ENCODE measurements at regions not wholly inside any gene's neighbourhood (a gene's known extent, or its start where the extent isn't known, plus 50 kb on each side); places are given as distances from the start of the nearest gene placed in this dataset.

DNA sequence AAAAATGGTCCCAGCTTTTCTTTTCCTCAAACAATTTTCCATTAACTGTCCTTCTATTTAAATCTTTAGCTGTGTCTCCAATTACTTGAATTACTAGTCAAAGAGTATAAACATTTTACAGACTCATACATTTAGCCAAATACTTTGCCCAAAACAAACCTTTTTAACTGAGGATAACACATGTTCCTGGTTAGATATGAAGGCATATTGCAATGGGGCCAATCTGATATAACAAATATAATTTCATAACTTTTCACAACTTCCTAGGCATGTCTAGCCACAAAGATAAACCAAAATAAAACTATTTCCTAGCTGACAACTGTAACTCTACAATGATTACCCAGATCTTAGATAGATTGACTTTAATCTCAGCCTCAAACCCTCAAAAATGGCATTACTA, 247.5 kb upstream of the ZNF521 start:
- H4K20me1 ChIP-seq (ENCODE audit: insufficient read depth, low read length) = no peaks in the 10 kb centered on the region
- no peak overlapping the region for H3K27ac ChIP-seq (ENCODE audit: low read length)
- ATAC-seq (ENCODE audit: insufficient read depth, low read depth) (no peak), DNase-seq (no peak)
- H3K27me3 ChIP-seq (ENCODE audit: insufficient read depth, low read length, poor library complexity) = no peaks in the 10 kb centered on the region
- no peak overlapping the region for H2AFZ ChIP-seq (ENCODE audit: low read depth, low read length)
- no peaks in the 10 kb centered on the region for H3K36me3 ChIP-seq (ENCODE audit: insufficient read depth, low read length)
- no peak overlapping the region for H3K4me2 ChIP-seq (ENCODE audit: insufficient read depth, low read length)
- H3K4me3 ChIP-seq (ENCODE audit: low read depth in 1 of 2, low read length in 2 of 2) = no peak overlapping the region
- TF ChIP-seq EZH2 (IDR thresholded peaks at IDR 0.05; ENCODE audit: borderline replicate concordance, low read depth, low read length, severe bottlenecking) = no peak
- TF ChIP-seq CTCF (IDR thresholded peaks at IDR 0.05; ENCODE audit: borderline replicate concordance, extremely low read depth, low read length, poor library complexity, severe bottlenecking) = no peak
- no peaks in the 10 kb centered on the region for H3K79me2 ChIP-seq (ENCODE audit: insufficient read depth, low read length)
- no peaks in the 10 kb centered on the region for H3K4me1 ChIP-seq (ENCODE audit: insufficient read depth, low read length)
- no peaks in the 10 kb centered on the region for H3K9me3 ChIP-seq (ENCODE audit: insufficient read depth, low read length, severe bottlenecking)
- H3K9ac ChIP-seq (ENCODE audit: low read depth, low read length) = no peak overlapping the region

DNA sequence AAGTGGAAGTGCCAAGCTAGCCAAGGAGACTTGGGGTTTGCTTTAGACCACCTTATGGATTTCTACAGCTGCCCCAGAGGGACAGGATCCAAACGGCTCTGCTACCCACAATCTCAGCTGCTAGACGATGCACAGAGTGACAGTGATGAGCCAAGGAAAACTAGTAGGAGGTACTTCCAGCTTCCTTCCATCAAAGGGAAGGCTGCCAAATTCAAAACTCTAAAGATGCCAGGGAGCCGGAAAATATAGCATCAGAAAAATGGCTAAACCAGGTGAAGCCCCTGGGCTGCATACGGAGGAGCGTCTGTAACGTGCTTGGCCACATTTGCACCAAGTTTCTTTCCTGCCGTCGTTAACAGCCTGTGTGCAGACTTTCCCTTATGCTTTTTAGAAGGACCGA, 245.5 kb upstream of the ZNF521 start:
- Histone ChIP-seq H3K79me2 (ENCODE audit: insufficient read depth, low read length) (no peaks in the 10 kb centered on the region), H3K27me3 (ENCODE audit: insufficient read depth, low read length, poor library complexity) (no peaks in the 10 kb centered on the region), H3K27ac (ENCODE audit: low read length) (no peak overlapping the region), H3K36me3 (ENCODE audit: insufficient read depth, low read length) (no peaks in the 10 kb centered on the region), H3K4me3 (ENCODE audit: low read depth in 1 of 2, low read length in 2 of 2) (no peak overlapping the region), H4K20me1 (ENCODE audit: insufficient read depth, low read length) (no peaks in the 10 kb centered on the region), H3K9ac (ENCODE audit: low read depth, low read length) (no peak overlapping the region), H3K9me3 (ENCODE audit: insufficient read depth, low read length, severe bottlenecking) (no peaks in the 10 kb centered on the region), H2AFZ (ENCODE audit: low read depth, low read length) (no peak overlapping the region), H3K4me2 (ENCODE audit: insufficient read depth, low read length) (no peak overlapping the region), H3K4me1 (ENCODE audit: insufficient read depth, low read length) (no peaks in the 10 kb centered on the region)
- ATAC-seq (ENCODE audit: insufficient read depth, low read depth) (no peak), DNase-seq (no peak)
- TF ChIP-seq CTCF (IDR thresholded peaks at IDR 0.05; ENCODE audit: borderline replicate concordance, extremely low read depth, low read length, poor library complexity, severe bottlenecking) (no peak), EZH2 (IDR thresholded peaks at IDR 0.05; ENCODE audit: borderline replicate concordance, low read depth, low read length, severe bottlenecking) (no peak)

DNA sequence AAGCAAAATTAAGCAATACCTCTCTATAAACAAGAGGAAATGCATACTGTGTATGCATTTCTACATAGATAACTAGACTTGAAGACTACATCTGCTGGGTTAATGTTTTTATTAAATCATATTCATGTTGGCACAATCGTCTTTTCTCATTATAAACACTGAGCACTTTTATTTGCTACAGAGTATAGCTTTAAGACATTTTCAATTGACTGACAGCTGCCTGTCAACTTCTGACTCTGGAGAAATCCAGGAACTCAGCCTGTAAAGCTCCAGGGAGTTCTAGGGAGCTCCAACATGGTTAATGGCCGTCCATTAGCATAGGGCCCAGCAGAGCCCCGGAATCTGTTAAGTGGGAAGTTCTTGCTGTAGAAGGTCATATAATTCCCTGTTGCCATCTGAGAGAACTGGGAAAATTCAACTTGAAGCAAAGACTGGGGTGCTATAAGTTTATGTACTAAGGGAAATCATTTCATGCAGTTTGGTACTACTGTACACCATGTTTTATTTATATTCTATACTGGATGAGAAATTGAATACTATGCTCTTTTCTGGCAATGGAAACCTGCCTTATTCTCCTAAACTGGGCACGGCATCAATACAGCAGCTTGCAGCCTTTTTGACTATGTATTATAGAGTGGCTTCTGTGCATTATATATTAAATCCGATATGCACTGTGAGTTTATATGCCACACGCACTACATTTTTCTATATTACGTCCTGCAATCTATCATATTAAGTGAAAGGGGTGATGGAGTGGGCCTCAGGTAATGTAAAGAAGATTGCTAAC, 243.5 kb upstream of the ZNF521 start:
- no peaks in the 10 kb centered on the region for H3K4me1 ChIP-seq (ENCODE audit: insufficient read depth, low read length)
- no peaks in the 10 kb centered on the region for H3K36me3 ChIP-seq (ENCODE audit: insufficient read depth, low read length)
- no peaks in the 10 kb centered on the region for H4K20me1 ChIP-seq (ENCODE audit: insufficient read depth, low read length)
- ATAC-seq (ENCODE audit: insufficient read depth, low read depth) (no peak), DNase-seq (no peak)
- no peak overlapping the region for H3K9ac ChIP-seq (ENCODE audit: low read depth, low read length)
- H3K27me3 ChIP-seq (ENCODE audit: insufficient read depth, low read length, poor library complexity) = no peaks in the 10 kb centered on the region
- no peaks in the 10 kb centered on the region for H3K9me3 ChIP-seq (ENCODE audit: insufficient read depth, low read length, severe bottlenecking)
- TF ChIP-seq CTCF (IDR thresholded peaks at IDR 0.05; ENCODE audit: borderline replicate concordance, extremely low read depth, low read length, poor library complexity, severe bottlenecking) = no peak
- no peak overlapping the region for H3K27ac ChIP-seq (ENCODE audit: low read length)
- H3K4me3 ChIP-seq (ENCODE audit: low read depth in 1 of 2, low read length in 2 of 2) = no peak overlapping the region
- H3K4me2 ChIP-seq (ENCODE audit: insufficient read depth, low read length) = no peak overlapping the region
- H2AFZ ChIP-seq (ENCODE audit: low read depth, low read length) = no peak overlapping the region
- H3K79me2 ChIP-seq (ENCODE audit: insufficient read depth, low read length) = no peaks in the 10 kb centered on the region
